ENCODE measurements at regions not wholly inside any gene's neighbourhood (a gene's known extent, or its start where the extent isn't known, plus 50 kb on each side); places are given as distances from the start of the nearest gene placed in this dataset.
"Not testable (repeated sequence)": the region's sequence is repeated elsewhere in the genome, so short reads cannot be mapped to it uniquely, and the experiment has no call there.

DNA sequence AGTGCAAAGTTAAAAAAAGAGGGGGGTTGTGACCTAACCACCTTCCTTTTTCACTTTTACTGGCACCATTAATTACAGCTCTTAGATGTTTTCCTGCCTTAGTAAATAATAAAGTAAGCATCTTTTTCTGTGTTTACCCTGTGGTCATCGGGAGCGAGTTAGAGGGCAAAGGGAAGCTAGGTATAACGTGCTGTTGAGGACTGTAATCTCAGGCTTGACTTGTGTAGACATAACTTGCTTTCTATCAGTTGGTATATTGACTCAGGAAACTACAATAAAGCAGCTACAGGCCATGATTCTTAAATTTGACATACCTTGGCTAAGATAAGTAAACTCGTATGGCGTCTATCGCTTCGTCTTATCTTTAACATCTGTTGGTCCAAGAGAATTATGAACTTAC, 509.8 kb upstream of the CHD1 start:
- no peak for TF ChIP-seq ZNF70 (CRISPR knock-in tag; IDR thresholded peaks at IDR 0.05)
- TF ChIP-seq ISL1 (CRISPR knock-in tag; IDR thresholded peaks at IDR 0.05): no peak
- TF ChIP-seq GLIS3 (CRISPR knock-in tag; IDR thresholded peaks at IDR 0.05): no peak
- no peak for TF ChIP-seq ARNTL (CRISPR knock-in tag; IDR thresholded peaks at IDR 0.05; ENCODE audit: borderline replicate concordance, low read depth)
- TF ChIP-seq ZC3H10 (CRISPR knock-in tag; IDR thresholded peaks at IDR 0.05): no peak
- no peak for TF ChIP-seq CSDC2 (CRISPR knock-in tag; IDR thresholded peaks at IDR 0.05)
- ATAC-seq: no peak

DNA sequence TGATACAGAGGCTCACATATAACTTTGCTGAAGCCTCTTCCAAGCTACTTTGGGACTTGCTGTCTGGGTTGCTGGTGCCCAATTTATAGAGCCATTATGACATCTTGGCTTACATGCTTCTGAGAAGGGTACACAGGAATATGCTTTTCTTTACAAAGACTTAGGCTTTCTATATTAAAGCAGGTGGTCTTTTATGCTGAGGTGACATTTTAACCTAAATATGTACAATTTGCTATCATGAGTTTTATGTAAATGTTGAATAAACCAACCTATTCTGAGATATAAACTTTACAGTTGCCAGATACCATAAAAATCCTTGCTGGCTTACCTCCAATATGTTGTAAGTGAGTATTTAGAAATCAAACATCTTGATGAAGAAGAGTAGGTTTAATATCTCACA, 509.2 kb upstream of the CHD1 start:
- ATAC-seq: no peak
- TF ChIP-seq ESRRG (CRISPR knock-in tag; IDR thresholded peaks at IDR 0.05): no peak

DNA sequence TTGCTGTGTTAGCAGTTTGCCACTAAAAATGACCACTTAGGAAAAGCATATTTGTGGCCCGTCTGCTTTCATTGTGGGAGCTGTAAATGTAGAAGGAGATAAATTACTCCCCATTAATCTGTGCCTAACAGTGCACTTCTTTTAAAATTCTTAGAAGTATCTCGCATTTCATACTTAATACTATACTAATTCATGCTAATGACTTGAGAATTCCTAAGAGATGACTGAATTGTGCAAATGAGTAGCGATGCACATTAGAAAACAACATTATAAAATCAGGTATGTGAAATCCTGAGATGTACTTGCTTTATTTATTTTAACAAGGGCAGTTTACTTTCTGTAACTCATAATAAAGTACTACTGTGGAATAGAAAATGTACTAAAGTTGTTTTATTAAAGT, 494.6 kb upstream of the CHD1 start:
- ATAC-seq: not testable (repeated sequence)

DNA sequence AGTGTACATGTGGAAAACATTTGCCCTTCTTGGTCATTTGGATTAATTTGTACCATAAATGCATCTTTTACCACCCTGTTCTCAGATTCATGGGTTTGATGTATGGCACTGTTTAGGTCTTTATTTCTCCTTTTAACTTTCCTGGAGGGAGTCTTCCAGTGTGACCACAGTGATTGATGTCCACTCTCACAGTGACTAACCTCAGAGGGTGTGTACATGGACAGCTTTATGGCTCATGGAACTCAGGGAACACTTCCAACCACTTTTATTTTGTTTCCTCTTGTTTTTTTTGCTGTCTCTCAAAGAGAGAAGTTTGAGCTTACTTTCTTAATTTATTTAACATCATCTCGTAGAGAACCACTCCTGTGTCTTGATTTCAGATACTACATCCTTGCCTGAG, 489.8 kb upstream of the CHD1 start:
- ATAC-seq: not testable (repeated sequence)

DNA sequence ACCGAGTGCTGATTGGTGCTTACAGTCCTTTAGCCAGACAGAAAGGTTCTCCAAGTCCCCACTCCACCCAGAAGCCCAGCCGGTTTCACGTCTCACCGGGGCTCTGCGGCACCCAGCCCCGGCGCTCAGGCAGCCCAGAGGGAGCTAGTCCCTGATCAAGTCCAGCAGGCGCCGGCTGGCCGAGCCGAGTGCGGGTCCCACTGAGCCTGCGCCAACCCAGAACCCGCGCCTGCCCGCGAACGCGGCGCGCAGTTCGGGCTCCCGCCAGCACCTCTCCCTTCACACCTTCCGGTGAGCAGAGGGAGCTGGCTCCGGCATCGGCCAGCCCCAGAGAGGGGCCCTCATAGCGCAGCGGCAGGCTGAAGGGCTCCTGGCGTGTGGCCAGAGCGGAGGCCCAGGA, 481.6 kb upstream of the CHD1 start:
- ATAC-seq: not testable (repeated sequence)

DNA sequence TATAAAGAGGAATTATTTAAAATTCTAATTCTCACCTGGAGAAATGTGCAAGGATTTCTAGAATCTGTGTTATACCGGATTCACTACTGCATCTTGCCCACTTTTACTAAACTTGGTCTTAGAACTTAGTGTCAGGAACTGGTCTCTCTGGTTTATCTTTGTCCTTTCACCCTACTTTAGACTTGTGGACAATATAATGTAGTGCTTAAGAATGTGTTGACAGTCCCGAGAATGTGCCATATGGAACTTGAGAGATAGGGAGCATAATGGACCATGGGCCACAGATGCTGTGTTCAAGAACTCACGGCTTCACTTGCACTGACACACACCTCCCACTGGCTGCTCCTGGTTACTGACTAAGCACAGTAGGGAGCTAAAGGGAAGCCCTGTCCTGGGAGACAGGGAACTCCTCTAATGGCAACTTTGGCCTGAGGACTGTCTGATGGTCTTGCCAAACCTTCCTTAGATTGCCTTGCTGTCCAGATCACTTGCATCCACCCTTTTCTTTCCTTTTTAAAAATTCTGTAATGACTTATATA, 476.0 kb upstream of the CHD1 start:
- not testable (repeated sequence) for ATAC-seq

GRCh38 chr5:99400571-99400970, 471.8 kb upstream of the CHD1 start:
- ATAC-seq: not testable (repeated sequence)

DNA sequence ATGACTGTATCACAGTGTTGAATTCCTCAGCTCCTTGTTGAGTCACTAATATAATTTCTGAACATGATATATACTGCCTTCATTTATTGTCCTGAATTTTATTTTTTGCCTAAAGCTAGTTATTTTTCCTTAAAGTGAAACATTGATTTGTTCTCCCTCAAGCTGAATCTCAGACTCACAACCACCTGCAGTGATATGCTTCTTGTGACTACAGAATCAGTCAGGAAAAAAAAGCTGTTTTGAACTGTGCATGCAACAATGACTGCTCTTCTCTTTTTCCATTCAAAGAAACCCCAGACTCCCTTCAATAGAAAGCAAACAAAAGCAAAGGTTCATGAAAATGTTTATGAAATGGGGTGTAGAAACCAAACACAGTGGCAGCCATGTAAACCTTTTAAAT, 470.2 kb upstream of the CHD1 start:
- no peak for ATAC-seq

More for the DNA sequence above, 470.2 kb upstream of the CHD1 start:
- TF ChIP-seq, protein P1, sequence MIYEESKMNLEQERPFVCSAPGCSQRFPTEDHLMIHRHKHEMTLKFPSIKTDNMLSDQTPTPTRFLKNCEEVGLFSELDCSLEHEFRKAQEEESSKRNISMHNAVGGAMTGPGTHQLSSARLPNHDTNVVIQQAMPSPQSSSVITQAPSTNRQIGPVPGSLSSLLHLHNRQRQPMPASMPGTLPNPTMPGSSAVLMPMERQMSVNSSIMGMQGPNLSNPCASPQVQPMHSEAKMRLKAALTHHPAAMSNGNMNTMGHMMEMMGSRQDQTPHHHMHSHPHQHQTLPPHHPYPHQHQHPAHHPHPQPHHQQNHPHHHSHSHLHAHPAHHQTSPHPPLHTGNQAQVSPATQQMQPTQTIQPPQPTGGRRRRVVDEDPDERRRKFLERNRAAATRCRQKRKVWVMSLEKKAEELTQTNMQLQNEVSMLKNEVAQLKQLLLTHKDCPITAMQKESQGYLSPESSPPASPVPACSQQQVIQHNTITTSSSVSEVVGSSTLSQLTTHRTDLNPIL (CRISPR knock-in tag; IDR thresholded peaks at IDR 0.05; ENCODE audit: low read depth): no peak
- TF ChIP-seq ZNF70 (CRISPR knock-in tag; IDR thresholded peaks at IDR 0.05): no peak
- TF ChIP-seq ZNF565 (CRISPR knock-in tag; conservative IDR thresholded peaks at IDR 0.05; ENCODE audit: low read depth): no peak
- TF ChIP-seq, protein P2, sequence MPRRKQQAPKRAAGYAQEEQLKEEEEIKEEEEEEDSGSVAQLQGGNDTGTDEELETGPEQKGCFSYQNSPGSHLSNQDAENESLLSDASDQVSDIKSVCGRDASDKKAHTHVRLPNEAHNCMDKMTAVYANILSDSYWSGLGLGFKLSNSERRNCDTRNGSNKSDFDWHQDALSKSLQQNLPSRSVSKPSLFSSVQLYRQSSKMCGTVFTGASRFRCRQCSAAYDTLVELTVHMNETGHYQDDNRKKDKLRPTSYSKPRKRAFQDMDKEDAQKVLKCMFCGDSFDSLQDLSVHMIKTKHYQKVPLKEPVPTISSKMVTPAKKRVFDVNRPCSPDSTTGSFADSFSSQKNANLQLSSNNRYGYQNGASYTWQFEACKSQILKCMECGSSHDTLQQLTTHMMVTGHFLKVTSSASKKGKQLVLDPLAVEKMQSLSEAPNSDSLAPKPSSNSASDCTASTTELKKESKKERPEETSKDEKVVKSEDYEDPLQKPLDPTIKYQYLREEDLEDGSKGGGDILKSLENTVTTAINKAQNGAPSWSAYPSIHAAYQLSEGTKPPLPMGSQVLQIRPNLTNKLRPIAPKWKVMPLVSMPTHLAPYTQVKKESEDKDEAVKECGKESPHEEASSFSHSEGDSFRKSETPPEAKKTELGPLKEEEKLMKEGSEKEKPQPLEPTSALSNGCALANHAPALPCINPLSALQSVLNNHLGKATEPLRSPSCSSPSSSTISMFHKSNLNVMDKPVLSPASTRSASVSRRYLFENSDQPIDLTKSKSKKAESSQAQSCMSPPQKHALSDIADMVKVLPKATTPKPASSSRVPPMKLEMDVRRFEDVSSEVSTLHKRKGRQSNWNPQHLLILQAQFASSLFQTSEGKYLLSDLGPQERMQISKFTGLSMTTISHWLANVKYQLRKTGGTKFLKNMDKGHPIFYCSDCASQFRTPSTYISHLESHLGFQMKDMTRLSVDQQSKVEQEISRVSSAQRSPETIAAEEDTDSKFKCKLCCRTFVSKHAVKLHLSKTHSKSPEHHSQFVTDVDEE (CRISPR knock-in tag; IDR thresholded peaks at IDR 0.05): no peak
- no peak for TF ChIP-seq PATZ1 (CRISPR knock-in tag; IDR thresholded peaks at IDR 0.05; ENCODE audit: borderline replicate concordance)
- no peak for TF ChIP-seq BACH2 (CRISPR knock-in tag; IDR thresholded peaks at IDR 0.05; ENCODE audit: borderline replicate concordance)
- TF ChIP-seq CSDC2 (CRISPR knock-in tag; IDR thresholded peaks at IDR 0.05): no peak
- no peak for TF ChIP-seq ZNF8 (CRISPR knock-in tag; IDR thresholded peaks at IDR 0.05)
- TF ChIP-seq ZFP3 (CRISPR knock-in tag; IDR thresholded peaks at IDR 0.05): no peak
- TF ChIP-seq, protein P3, sequence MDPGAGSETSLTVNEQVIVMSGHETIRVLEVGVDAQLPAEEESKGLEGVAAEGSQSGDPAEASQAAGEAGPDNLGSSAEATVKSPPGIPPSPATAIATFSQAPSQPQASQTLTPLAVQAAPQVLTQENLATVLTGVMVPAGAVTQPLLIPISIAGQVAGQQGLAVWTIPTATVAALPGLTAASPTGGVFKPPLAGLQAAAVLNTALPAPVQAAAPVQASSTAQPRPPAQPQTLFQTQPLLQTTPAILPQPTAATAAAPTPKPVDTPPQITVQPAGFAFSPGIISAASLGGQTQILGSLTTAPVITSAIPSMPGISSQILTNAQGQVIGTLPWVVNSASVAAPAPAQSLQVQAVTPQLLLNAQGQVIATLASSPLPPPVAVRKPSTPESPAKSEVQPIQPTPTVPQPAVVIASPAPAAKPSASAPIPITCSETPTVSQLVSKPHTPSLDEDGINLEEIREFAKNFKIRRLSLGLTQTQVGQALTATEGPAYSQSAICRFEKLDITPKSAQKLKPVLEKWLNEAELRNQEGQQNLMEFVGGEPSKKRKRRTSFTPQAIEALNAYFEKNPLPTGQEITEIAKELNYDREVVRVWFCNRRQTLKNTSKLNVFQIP (CRISPR knock-in tag; IDR thresholded peaks at IDR 0.05; ENCODE audit: borderline replicate concordance, low read depth): no peak

All from SK-N-SH treated with all-trans-retinoic acid at 6 μM for 48 hours (cell line).